ENCODE measurements at regions not wholly inside any gene's neighbourhood (a gene's known extent, or its start where the extent isn't known, plus 50 kb on each side); places are given as distances from the start of the nearest gene placed in this dataset.
"Not testable (repeated sequence)": the region's sequence is repeated elsewhere in the genome, so short reads cannot be mapped to it uniquely, and the experiment has no call there.

DNA sequence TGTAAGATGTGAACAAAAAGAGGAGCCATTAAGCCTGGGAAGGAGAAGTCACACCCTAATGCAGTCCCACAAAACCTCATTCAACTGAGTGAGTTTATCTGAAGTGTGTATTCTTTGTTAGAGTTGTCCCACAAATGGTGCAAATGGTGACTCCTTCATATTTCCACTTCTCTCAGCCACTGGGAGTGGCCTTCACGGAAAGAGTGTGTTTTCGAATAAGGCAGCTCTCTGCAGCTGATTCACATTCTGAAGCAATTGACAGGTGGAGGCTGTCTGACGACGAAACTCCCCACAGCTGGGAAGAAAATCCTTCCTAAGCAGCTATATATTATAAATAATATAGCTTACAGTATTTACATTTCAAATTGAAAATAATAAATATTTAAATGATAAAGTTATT, 318.8 kb upstream of the TMEFF2 start:
- no peak overlapping the region for H3K4me3 ChIP-seq (ENCODE audit: low read length, poor library complexity, severe bottlenecking)
- H3K9ac ChIP-seq (ENCODE audit: low read depth, low read length, poor library complexity, severe bottlenecking): no peak overlapping the region
- H3K4me2 ChIP-seq (ENCODE audit: low read depth, low read length, poor library complexity, severe bottlenecking): no peak overlapping the region
- no peaks in the 10 kb centered on the region for H3F3A ChIP-seq (ENCODE audit: low read depth)
- H2AFZ ChIP-seq (ENCODE audit: low read length): no peak overlapping the region
- no peaks in the 10 kb centered on the region for H3K79me2 ChIP-seq (ENCODE audit: insufficient read depth, low read length)
- no peaks in the 10 kb centered on the region for H3K36me3 ChIP-seq (ENCODE audit: insufficient read depth, low read length)
- H3K9me2 ChIP-seq (replicated peaks; ENCODE audit: low read depth, low read length): no peaks in the 10 kb centered on the region
- H4K20me1 ChIP-seq (ENCODE audit: insufficient read depth, low read length, poor library complexity, severe bottlenecking): no peaks in the 10 kb centered on the region
- H3K4me1 ChIP-seq (ENCODE audit: insufficient read depth, low read length, poor library complexity, severe bottlenecking): no peaks in the 10 kb centered on the region
- no peaks in the 10 kb centered on the region for H3K9me3 ChIP-seq (ENCODE audit: insufficient read depth, low read depth, low read length)
- TF ChIP-seq, protein P1, sequence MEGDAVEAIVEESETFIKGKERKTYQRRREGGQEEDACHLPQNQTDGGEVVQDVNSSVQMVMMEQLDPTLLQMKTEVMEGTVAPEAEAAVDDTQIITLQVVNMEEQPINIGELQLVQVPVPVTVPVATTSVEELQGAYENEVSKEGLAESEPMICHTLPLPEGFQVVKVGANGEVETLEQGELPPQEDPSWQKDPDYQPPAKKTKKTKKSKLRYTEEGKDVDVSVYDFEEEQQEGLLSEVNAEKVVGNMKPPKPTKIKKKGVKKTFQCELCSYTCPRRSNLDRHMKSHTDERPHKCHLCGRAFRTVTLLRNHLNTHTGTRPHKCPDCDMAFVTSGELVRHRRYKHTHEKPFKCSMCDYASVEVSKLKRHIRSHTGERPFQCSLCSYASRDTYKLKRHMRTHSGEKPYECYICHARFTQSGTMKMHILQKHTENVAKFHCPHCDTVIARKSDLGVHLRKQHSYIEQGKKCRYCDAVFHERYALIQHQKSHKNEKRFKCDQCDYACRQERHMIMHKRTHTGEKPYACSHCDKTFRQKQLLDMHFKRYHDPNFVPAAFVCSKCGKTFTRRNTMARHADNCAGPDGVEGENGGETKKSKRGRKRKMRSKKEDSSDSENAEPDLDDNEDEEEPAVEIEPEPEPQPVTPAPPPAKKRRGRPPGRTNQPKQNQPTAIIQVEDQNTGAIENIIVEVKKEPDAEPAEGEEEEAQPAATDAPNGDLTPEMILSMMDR (conservative IDR thresholded peaks at IDR 0.05; ENCODE audit: low read length): no peak
- no peak for TF ChIP-seq EZH2phosphoT487 (IDR thresholded peaks at IDR 0.05; ENCODE audit: borderline replicate concordance)
- no peaks in the 10 kb centered on the region for H3K27me3 ChIP-seq (ENCODE audit: insufficient read depth, low read length, poor library complexity, severe bottlenecking)

DNA sequence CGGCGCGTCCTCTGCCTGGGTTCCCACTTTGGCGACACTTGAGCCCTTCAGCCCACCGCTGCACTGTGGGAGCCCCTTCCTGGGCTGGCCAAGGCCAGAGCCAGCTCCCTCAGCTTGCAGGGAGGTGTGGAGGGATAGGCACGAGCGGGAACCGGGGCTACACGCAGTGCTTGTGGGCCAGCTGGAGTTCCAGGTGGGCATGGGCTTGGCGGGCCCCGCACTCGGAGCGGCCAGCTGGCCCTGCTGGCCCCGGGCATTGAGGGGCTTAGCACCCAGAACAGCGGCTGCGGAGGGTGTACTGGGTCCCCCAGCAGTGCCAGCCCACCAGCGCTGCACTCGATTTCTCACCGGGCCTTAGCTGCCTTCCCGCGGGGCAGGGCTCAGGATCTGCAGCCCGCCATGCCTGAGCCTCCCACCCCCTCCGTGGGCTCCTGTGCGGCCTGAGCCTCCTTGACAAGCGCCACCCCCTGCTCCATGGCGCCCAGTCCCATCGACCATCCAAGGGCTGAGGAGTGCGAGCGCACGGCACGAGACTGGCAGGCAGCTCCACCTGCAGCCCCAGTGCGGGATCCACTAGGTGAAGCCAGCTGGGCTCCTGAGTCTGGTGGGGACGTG, 313.2 kb upstream of the TMEFF2 start:
- not testable (repeated sequence) for H3K9ac ChIP-seq (ENCODE audit: low read depth, low read length, poor library complexity, severe bottlenecking); H3K79me2 ChIP-seq (ENCODE audit: insufficient read depth, low read length); H2AFZ ChIP-seq (ENCODE audit: low read length); H3K9me2 ChIP-seq (replicated peaks; ENCODE audit: low read depth, low read length); H3K36me3 ChIP-seq (ENCODE audit: insufficient read depth, low read length); H3K9me3 ChIP-seq (ENCODE audit: insufficient read depth, low read depth, low read length); H3K4me3 ChIP-seq (ENCODE audit: low read length, poor library complexity, severe bottlenecking); H3F3A ChIP-seq (ENCODE audit: low read depth); H4K20me1 ChIP-seq (ENCODE audit: insufficient read depth, low read length, poor library complexity, severe bottlenecking); H3K27me3 ChIP-seq (ENCODE audit: insufficient read depth, low read length, poor library complexity, severe bottlenecking); H3K4me1 ChIP-seq (ENCODE audit: insufficient read depth, low read length, poor library complexity, severe bottlenecking); H3K4me2 ChIP-seq (ENCODE audit: low read depth, low read length, poor library complexity, severe bottlenecking)

DNA sequence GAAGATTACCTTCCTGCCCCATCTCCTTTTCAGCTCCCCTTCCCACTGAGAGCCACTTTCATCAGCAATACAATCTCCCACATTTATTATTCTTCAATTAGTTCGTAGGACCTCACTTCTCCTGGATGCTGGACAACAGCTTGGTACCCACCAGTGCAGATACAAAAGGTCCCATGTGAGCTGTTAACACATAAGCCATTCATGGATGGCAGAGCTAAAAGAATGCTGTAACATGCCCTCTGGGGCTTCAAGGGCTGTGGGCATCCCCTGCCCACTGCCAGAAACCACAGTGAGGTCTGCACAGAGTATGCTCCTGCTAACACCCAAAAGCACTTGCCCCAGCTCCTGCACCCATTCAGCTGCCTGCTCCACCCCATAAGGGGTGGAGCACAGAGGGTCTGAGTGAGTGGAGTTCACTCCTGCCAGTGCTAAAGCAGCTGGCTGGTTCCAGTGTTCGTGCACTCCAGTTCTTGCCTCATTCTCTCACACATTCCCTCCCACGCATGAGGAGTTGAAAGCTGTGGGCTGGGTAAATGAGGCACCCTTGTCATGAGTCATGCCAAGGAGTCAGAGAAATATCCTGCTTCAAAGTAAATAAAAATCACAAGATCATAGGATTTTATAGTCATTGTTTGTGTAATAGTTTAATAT, 305.9 kb upstream of the TMEFF2 start:
- Histone ChIP-seq H4K20me1 (ENCODE audit: insufficient read depth, low read length, poor library complexity, severe bottlenecking) (no peaks in the 10 kb centered on the region), H3F3A (ENCODE audit: low read depth) (no peaks in the 10 kb centered on the region), H2AFZ (ENCODE audit: low read length) (no peak overlapping the region), H3K4me3 (ENCODE audit: low read length, poor library complexity, severe bottlenecking) (no peak overlapping the region), H3K36me3 (ENCODE audit: insufficient read depth, low read length) (no peaks in the 10 kb centered on the region), H3K79me2 (ENCODE audit: insufficient read depth, low read length) (no peaks in the 10 kb centered on the region), H3K4me2 (ENCODE audit: low read depth, low read length, poor library complexity, severe bottlenecking) (no peak overlapping the region), H3K9ac (ENCODE audit: low read depth, low read length, poor library complexity, severe bottlenecking) (no peak overlapping the region), H3K9me3 (ENCODE audit: insufficient read depth, low read depth, low read length) (no peaks in the 10 kb centered on the region), H3K27me3 (ENCODE audit: insufficient read depth, low read length, poor library complexity, severe bottlenecking) (no peaks in the 10 kb centered on the region), H3K4me1 (ENCODE audit: insufficient read depth, low read length, poor library complexity, severe bottlenecking) (no peaks in the 10 kb centered on the region), H3K9me2 (replicated peaks; ENCODE audit: low read depth, low read length) (no peaks in the 10 kb centered on the region)
- no peak for TF ChIP-seq EZH2phosphoT487 (IDR thresholded peaks at IDR 0.05; ENCODE audit: borderline replicate concordance)
- TF ChIP-seq, protein P1 (conservative IDR thresholded peaks at IDR 0.05; ENCODE audit: low read length): no peak

DNA sequence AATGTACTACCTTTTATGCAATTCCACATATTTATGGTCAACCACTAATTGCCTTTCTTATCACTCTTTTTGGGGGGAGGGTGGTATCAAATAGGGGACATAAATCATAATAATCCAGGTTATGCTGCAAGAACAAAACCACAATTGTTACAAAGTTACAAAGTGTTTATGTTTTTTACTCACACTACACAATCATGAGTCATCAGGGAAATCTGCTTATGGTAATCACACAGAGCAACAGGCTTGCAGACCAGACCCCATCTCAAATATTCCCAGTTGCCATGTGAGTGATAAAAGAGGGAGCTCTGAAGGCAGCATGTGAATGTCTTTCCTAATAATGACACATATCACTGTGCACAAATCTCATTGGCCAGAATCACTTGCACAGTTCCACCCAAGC, 304.7 kb upstream of the TMEFF2 start:
- Histone ChIP-seq H3K4me2 (ENCODE audit: low read depth, low read length, poor library complexity, severe bottlenecking) (no peak overlapping the region), H3K9me3 (ENCODE audit: insufficient read depth, low read depth, low read length) (no peaks in the 10 kb centered on the region), H4K20me1 (ENCODE audit: insufficient read depth, low read length, poor library complexity, severe bottlenecking) (no peaks in the 10 kb centered on the region), H3K79me2 (ENCODE audit: insufficient read depth, low read length) (no peaks in the 10 kb centered on the region), H3K27me3 (ENCODE audit: insufficient read depth, low read length, poor library complexity, severe bottlenecking) (no peaks in the 10 kb centered on the region), H3K9ac (ENCODE audit: low read depth, low read length, poor library complexity, severe bottlenecking) (no peak overlapping the region), H3K4me3 (ENCODE audit: low read length, poor library complexity, severe bottlenecking) (no peak overlapping the region), H3F3A (ENCODE audit: low read depth) (no peaks in the 10 kb centered on the region), H2AFZ (ENCODE audit: low read length) (no peak overlapping the region), H3K9me2 (replicated peaks; ENCODE audit: low read depth, low read length) (no peaks in the 10 kb centered on the region), H3K4me1 (ENCODE audit: insufficient read depth, low read length, poor library complexity, severe bottlenecking) (no peaks in the 10 kb centered on the region), H3K36me3 (ENCODE audit: insufficient read depth, low read length) (no peaks in the 10 kb centered on the region)
- TF ChIP-seq EZH2phosphoT487 (IDR thresholded peaks at IDR 0.05; ENCODE audit: borderline replicate concordance): no peak
- TF ChIP-seq, protein P1 (conservative IDR thresholded peaks at IDR 0.05; ENCODE audit: low read length): no peak
